ENCODE measurements at regions not wholly inside any gene's neighbourhood (a gene's known extent, or its start where the extent isn't known, plus 50 kb on each side); places are given as distances from the start of the nearest gene placed in this dataset.

DNA sequence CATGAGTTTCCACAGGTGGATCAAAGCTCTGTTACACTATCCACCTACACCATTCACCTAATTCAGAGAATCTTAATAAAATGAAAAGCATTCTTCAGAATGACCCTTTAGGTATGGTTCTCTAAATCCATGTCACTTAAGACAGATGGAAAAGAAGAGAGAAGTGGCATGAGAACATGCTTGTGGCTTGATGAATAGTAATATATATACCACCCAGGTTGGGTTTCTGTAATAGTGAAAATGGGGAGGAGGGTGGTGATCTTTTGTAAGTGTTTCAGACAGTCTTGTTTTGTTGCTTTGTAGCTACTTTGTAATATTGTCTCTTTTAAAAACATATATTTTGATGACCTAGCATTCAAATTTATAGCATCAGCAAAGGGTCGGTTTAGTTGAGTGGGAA lies 469.8 kb downstream of the USP25 start:
- ChIA-PET CTCF (no interaction called here), POLR2A (no interaction called here)
- peaks cover 0 to 7% (median 5%) of the 10 kb centered on the region in 5 donors for H3K9me3 Mint-ChIP-seq
- H3K9me3 ChIP-seq (ENCODE audit: low read length): no peaks in the 10 kb centered on the region
- no peaks in the 10 kb centered on the region for H3K36me3 ChIP-seq (ENCODE audit: insufficient read depth, low read length)
- no peaks in the 10 kb centered on the region for H3K27me3 Mint-ChIP-seq
- H3K4me1 Mint-ChIP-seq: no peaks in the 10 kb centered on the region
- peaks cover 0 to 3% (median 0%) of the 10 kb centered on the region in 3 donors for H3K36me3 Mint-ChIP-seq
- no peaks in the 10 kb centered on the region for H3K4me1 ChIP-seq (ENCODE audit: insufficient read depth, low read length)
- no peak for DNase-seq
- no peak overlapping the region for H3K4me3 Mint-ChIP-seq
- H3K4me3 ChIP-seq (ENCODE audit: low read length): no peak overlapping the region
- no peak overlapping the region for H3K27ac ChIP-seq (ENCODE audit: low read depth, low read length)
- H3K27ac Mint-ChIP-seq: no peak overlapping the region
- H3K27me3 ChIP-seq (ENCODE audit: insufficient read depth, low read length, poor library complexity, severe bottlenecking): no peaks in the 10 kb centered on the region

DNA sequence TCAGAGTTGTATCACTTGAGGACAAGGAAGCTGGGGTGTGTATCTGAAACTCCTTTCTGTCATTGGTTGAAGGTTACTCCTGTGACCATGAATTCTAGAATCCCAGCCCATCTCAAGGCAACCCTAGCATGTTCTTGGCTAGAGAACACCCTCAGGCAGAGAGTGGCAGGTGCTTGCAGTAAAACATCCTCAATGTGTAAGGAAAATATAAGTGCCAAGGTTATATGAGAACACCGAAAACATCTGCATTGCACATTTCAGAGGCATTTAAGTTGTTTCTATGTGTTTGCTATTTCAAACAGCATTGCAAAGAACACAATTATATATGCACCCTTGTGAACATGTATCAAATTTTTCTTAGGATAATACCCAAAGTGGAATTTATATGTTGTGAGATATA lies 471.9 kb downstream of the USP25 start:
- H3K9me3 Mint-ChIP-seq: peaks cover 0 to 7% (median 5%) of the 10 kb centered on the region in 5 donors
- no peaks in the 10 kb centered on the region for H3K4me1 ChIP-seq (ENCODE audit: insufficient read depth, low read length)
- no peaks in the 10 kb centered on the region for H3K9me3 ChIP-seq (ENCODE audit: low read length)
- peaks cover 0 to 3% (median 0%) of the 10 kb centered on the region in 3 donors for H3K36me3 Mint-ChIP-seq
- ChIA-PET POLR2A (no interaction called here), CTCF (no interaction called here)
- H3K27ac ChIP-seq (ENCODE audit: low read depth, low read length): no peak overlapping the region
- DNase-seq: no peak
- no peaks in the 10 kb centered on the region for H3K27me3 Mint-ChIP-seq
- no peaks in the 10 kb centered on the region for H3K27me3 ChIP-seq (ENCODE audit: insufficient read depth, low read length, poor library complexity, severe bottlenecking)
- no peak overlapping the region for H3K4me3 ChIP-seq (ENCODE audit: low read length)
- no peaks in the 10 kb centered on the region for H3K4me1 Mint-ChIP-seq
- no peaks in the 10 kb centered on the region for H3K36me3 ChIP-seq (ENCODE audit: insufficient read depth, low read length)
- H3K4me3 Mint-ChIP-seq: no peak overlapping the region
- H3K27ac Mint-ChIP-seq: no peak overlapping the region

DNA sequence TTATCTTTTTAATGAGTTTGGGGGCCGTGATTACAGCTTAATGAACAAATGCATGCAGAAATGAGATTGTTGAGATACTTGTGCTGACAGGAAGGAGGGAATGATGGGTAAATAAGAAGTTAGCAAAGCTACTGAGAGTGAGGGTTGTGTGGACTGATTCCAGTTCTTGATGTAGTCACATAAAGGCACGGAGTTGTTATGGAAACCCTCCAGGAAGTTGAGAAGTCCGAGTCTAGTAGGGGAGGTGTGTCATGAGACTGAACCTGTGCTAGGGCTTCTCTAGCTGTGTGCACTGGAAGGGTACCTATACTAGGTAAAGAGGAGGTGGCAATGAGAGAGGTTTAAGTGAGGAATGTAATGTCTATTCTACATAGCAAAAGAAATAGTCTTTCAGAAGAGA lies 475.7 kb downstream of the USP25 start:
- ChIA-PET CTCF (no interaction called here), POLR2A (no interaction called here)
- Histone ChIP-seq H3K27ac (ENCODE audit: low read depth, low read length) (no peak overlapping the region), H3K9me3 (ENCODE audit: low read length) (no peaks in the 10 kb centered on the region), H3K4me3 (ENCODE audit: low read length) (no peak overlapping the region), H3K4me1 (ENCODE audit: insufficient read depth, low read length) (no peaks in the 10 kb centered on the region), H3K27me3 (ENCODE audit: insufficient read depth, low read length, poor library complexity, severe bottlenecking) (no peaks in the 10 kb centered on the region), H3K36me3 (ENCODE audit: insufficient read depth, low read length) (no peaks in the 10 kb centered on the region)
- H3K27me3 Mint-ChIP-seq: no peaks in the 10 kb centered on the region
- H3K36me3 Mint-ChIP-seq: peaks cover 0 to 3% (median 0%) of the 10 kb centered on the region in 3 donors
- H3K4me1 Mint-ChIP-seq: no peaks in the 10 kb centered on the region
- H3K27ac Mint-ChIP-seq: no peak overlapping the region
- H3K9me3 Mint-ChIP-seq: peaks cover 0 to 7% (median 0%) of the 10 kb centered on the region in 5 donors
- H3K4me3 Mint-ChIP-seq: no peak overlapping the region
- no peak for DNase-seq

DNA sequence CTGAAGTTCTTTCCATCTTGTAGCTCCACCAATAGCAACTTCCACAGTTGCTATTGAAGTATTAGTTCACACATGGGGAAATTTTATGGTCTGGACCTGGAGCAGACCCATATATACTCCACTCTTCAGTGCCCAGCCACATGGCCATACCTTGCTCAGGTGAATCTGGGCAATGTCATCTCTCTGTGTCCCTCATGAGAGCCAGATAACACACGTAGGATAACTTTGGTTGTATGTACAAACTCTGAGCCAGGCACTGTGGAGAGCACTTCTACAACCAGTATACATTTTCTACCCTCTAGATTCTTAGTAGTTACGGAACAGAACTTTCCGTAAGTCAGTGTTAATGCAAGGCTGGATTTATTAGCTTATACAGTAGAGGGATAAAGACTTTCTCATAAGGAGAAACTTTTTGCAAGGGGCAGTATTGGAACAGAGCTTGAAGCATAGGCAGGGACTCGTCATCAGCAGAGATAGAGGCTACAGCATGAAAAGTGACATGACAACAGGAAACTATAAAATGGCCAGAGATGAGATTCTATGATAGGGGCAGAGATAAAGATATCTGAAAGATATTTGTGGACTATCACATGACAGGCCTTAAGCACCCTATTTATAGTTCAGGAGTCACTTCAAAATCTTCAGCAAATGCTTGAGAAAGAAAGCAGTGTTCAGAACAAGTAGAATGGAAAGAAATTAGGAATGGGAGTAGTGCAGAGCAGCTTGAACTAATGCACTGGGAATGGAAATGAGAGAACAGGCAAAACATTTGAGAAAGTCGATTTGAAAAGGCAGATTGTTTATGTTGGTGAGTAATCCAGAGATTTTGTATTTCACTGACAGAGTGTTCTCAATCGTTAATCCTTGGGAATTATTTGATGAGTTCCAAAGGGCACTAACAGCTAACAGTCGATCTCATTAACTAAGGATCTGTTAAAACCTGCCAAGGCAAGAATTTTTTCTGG lies 481.8 kb downstream of the USP25 start:
- no peak overlapping the region for H3K27ac Mint-ChIP-seq
- no peak overlapping the region for H3K4me3 Mint-ChIP-seq
- Histone ChIP-seq H3K27me3 (ENCODE audit: insufficient read depth, low read length, poor library complexity, severe bottlenecking) (no peaks in the 10 kb centered on the region), H3K4me3 (ENCODE audit: low read length) (no peak overlapping the region), H3K9me3 (ENCODE audit: low read length) (no peaks in the 10 kb centered on the region), H3K36me3 (ENCODE audit: insufficient read depth, low read length) (no peaks in the 10 kb centered on the region), H3K27ac (ENCODE audit: low read depth, low read length) (no peak overlapping the region), H3K4me1 (ENCODE audit: insufficient read depth, low read length) (no peaks in the 10 kb centered on the region)
- ChIA-PET POLR2A (no interaction called here), CTCF (no interaction called here)
- H3K36me3 Mint-ChIP-seq: no peaks in the 10 kb centered on the region
- H3K4me1 Mint-ChIP-seq: no peaks in the 10 kb centered on the region
- DNase-seq: no peak
- H3K9me3 Mint-ChIP-seq: no peaks in the 10 kb centered on the region
- H3K27me3 Mint-ChIP-seq: no peaks in the 10 kb centered on the region

DNA sequence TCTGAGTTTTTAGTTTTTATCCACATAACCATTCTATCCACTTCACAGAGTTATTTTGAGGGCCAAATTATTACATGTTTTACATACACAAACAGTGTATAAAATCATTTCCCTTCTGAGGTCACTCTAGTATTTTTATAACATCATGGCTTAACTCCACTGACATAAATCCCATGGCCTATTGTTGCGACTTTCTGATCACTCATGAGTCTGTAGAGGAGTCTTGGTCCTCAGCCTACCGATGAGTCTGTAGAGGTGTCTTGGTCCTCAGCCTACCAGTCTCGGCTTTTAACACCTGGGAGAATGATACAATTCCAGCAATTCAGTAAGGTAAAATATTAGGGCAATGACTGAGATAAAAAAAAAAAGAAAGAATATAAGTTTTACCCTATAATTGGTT lies 483.7 kb downstream of the USP25 start:
- H3K36me3 Mint-ChIP-seq: no peaks in the 10 kb centered on the region
- H3K9me3 Mint-ChIP-seq: no peaks in the 10 kb centered on the region
- H3K4me3 Mint-ChIP-seq: no peak overlapping the region
- H3K4me3 ChIP-seq (ENCODE audit: low read length): no peak overlapping the region
- no peaks in the 10 kb centered on the region for H3K36me3 ChIP-seq (ENCODE audit: insufficient read depth, low read length)
- no peaks in the 10 kb centered on the region for H3K27me3 Mint-ChIP-seq
- ChIA-PET POLR2A (no interaction called here), CTCF (no interaction called here)
- no peak overlapping the region for H3K27ac Mint-ChIP-seq
- no peaks in the 10 kb centered on the region for H3K4me1 Mint-ChIP-seq
- H3K9me3 ChIP-seq (ENCODE audit: low read length): no peaks in the 10 kb centered on the region
- DNase-seq: no peak
- H3K4me1 ChIP-seq (ENCODE audit: insufficient read depth, low read length): no peaks in the 10 kb centered on the region
- H3K27me3 ChIP-seq (ENCODE audit: insufficient read depth, low read length, poor library complexity, severe bottlenecking): no peaks in the 10 kb centered on the region
- H3K27ac ChIP-seq (ENCODE audit: low read depth, low read length): no peak overlapping the region

DNA sequence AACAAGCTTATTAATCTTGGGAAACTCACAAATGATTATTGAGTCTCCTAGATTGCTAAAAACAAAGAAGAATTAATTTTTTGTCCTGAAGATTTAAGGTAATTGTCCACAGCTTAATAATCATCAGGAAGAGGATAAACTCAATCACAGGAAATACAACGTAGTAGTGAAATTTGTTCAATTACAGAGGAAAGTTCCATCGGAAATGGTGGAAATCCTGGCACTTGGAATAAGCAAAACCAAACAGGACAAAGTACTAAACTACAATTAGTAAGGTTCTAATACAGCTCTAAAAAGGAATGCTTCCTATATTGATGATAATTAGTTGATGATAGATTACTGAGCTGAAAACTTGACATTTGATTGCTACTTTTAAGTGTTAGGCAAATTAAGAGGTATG lies 485.4 kb downstream of the USP25 start:
- ChIA-PET POLR2A (no interaction called here), CTCF (no interaction called here)
- Mint-ChIP-seq H3K27me3 (no peaks in the 10 kb centered on the region), H3K9me3 (no peaks in the 10 kb centered on the region), H3K36me3 (no peaks in the 10 kb centered on the region), H3K27ac (no peak overlapping the region), H3K4me1 (no peaks in the 10 kb centered on the region), H3K4me3 (no peak overlapping the region)
- no peak overlapping the region for H3K27ac ChIP-seq (ENCODE audit: low read depth, low read length)
- no peaks in the 10 kb centered on the region for H3K4me1 ChIP-seq (ENCODE audit: insufficient read depth, low read length)
- H3K9me3 ChIP-seq (ENCODE audit: low read length): no peaks in the 10 kb centered on the region
- H3K36me3 ChIP-seq (ENCODE audit: insufficient read depth, low read length): no peaks in the 10 kb centered on the region
- no peaks in the 10 kb centered on the region for H3K27me3 ChIP-seq (ENCODE audit: insufficient read depth, low read length, poor library complexity, severe bottlenecking)
- H3K4me3 ChIP-seq (ENCODE audit: low read length): no peak overlapping the region
- no peak for DNase-seq

DNA sequence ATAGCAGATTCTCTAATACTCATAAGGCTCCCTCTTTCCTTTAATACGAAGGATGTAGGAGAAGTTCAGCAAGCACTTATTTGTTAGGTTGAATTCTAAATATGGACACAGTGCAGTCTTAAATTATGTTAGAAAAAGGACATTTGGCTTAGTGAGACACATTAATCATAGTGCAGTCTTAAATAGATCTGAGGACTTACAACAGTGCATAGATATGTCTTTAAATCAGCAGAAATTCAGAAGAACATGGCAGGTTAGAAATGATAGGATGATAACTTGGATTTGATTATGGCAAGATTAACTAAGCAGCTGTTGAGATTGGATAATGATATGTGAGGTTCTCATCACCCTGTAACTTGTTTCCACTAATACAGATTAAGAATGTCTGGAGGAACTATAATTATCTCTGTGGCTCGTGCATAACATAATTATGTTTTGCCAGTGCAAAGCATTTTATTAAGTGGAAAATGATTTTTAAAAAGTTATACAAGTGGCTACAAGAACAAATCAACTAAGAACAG lies 485.9 kb downstream of the USP25 start:
- Histone ChIP-seq H3K27me3 (ENCODE audit: insufficient read depth, low read length, poor library complexity, severe bottlenecking) (no peaks in the 10 kb centered on the region), H3K4me3 (ENCODE audit: low read length) (no peak overlapping the region), H3K9me3 (ENCODE audit: low read length) (no peaks in the 10 kb centered on the region), H3K27ac (ENCODE audit: low read depth, low read length) (no peak overlapping the region), H3K4me1 (ENCODE audit: insufficient read depth, low read length) (no peaks in the 10 kb centered on the region), H3K36me3 (ENCODE audit: insufficient read depth, low read length) (no peaks in the 10 kb centered on the region)
- H3K27ac Mint-ChIP-seq: no peak overlapping the region
- no peaks in the 10 kb centered on the region for H3K9me3 Mint-ChIP-seq
- DNase-seq: no peak
- no peaks in the 10 kb centered on the region for H3K4me1 Mint-ChIP-seq
- H3K27me3 Mint-ChIP-seq: no peaks in the 10 kb centered on the region
- no peak overlapping the region for H3K4me3 Mint-ChIP-seq
- CTCF ChIA-PET: no interaction called here
- POLR2A ChIA-PET: no interaction called here
- no peaks in the 10 kb centered on the region for H3K36me3 Mint-ChIP-seq

DNA sequence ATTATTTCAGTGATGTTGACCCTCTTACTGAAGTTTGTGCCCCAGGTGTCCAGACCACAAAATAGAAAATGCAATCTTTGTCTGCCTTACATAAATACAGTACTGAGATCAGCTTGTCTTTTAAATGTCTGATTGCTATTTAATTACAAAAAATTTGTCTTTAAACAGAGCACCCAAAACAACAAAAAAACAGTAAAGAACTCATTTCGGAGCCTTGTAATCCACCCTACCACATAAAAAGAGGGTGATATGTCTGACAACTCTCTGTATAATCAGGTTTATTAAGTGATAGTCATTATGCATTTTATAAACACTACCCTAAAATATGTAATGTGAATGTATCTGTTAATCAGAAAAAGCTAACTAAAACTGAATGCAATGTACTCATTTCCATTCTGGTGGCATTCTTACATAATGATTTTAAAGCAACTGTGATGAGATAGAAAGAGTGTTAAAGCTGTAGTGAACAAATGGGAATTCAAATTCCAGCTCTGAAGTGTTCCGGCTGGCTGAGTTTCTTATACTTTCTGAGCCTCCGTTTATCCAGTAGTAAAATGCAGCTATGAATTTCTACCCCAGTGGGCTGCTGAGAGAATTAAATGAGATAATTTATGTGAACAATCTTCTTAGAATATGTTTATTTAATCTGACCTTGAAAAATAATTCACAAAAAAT lies 486.6 kb downstream of the USP25 start:
- CTCF ChIA-PET: no interaction called here
- Histone ChIP-seq H3K9me3 (ENCODE audit: low read length) (no peaks in the 10 kb centered on the region), H3K4me3 (ENCODE audit: low read length) (no peak overlapping the region), H3K36me3 (ENCODE audit: insufficient read depth, low read length) (no peaks in the 10 kb centered on the region), H3K27me3 (ENCODE audit: insufficient read depth, low read length, poor library complexity, severe bottlenecking) (no peaks in the 10 kb centered on the region), H3K4me1 (ENCODE audit: insufficient read depth, low read length) (no peaks in the 10 kb centered on the region), H3K27ac (ENCODE audit: low read depth, low read length) (no peak overlapping the region)
- POLR2A ChIA-PET: no interaction called here
- no peaks in the 10 kb centered on the region for H3K27me3 Mint-ChIP-seq
- H3K9me3 Mint-ChIP-seq: no peaks in the 10 kb centered on the region
- no peak overlapping the region for H3K27ac Mint-ChIP-seq
- H3K4me1 Mint-ChIP-seq: no peaks in the 10 kb centered on the region
- DNase-seq: no peak
- no peaks in the 10 kb centered on the region for H3K36me3 Mint-ChIP-seq
- no peak overlapping the region for H3K4me3 Mint-ChIP-seq

Measured in CD8-positive, alpha-beta memory T cell (primary cell).